OCI-LY3 (cell line): ENCODE measurements at regions not wholly inside any gene's neighbourhood (a gene's known extent, or its start where the extent isn't known, plus 50 kb on each side); places are given as distances from the start of the nearest gene placed in this dataset.

ENCODE experiments used
- EZH2phosphoT487 ChIP-seq: fragments of 200-600 bp; shearing (Covaris generic); IDR thresholded peaks from 2 replicates; pipeline ENCODE4 v1.6.1; 2018; ENCODE audit warnings: antibody characterized with exemption, mixed run types, low read depth
- TF ChIP-seq, protein P1 (sequence below): fragments of 200-600, 300-600 bp; sonication (generic); IDR thresholded peaks from 2 replicates; pipeline ENCODE4 v1.5.1; 2014; ENCODE audit warnings: antibody characterized with exemption, low read length, low read depth

DNA sequence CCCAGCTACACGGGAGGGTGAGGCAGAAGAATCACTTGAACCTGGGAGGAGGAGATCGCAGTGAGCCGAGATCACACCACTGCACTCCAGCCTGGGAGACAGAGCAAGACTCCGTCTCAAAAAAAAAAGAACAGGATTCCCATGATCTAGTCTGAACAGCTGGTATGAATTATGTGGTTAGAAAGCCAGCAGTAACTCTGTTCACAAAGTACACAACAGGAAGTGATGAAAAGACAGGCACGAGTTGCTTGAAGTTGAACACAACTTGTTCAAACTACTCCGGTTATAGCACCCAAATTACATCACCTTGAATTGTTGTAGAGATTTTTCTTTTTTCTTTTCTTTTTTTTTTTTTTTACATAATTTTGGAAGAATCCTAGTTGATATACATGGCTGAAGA is 238.8 kb upstream of the RGS6 start:
- TF ChIP-seq, protein P1, sequence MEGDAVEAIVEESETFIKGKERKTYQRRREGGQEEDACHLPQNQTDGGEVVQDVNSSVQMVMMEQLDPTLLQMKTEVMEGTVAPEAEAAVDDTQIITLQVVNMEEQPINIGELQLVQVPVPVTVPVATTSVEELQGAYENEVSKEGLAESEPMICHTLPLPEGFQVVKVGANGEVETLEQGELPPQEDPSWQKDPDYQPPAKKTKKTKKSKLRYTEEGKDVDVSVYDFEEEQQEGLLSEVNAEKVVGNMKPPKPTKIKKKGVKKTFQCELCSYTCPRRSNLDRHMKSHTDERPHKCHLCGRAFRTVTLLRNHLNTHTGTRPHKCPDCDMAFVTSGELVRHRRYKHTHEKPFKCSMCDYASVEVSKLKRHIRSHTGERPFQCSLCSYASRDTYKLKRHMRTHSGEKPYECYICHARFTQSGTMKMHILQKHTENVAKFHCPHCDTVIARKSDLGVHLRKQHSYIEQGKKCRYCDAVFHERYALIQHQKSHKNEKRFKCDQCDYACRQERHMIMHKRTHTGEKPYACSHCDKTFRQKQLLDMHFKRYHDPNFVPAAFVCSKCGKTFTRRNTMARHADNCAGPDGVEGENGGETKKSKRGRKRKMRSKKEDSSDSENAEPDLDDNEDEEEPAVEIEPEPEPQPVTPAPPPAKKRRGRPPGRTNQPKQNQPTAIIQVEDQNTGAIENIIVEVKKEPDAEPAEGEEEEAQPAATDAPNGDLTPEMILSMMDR, result no peak
- TF ChIP-seq EZH2phosphoT487, result no peak
